ENCODE measurements at regions not wholly inside any gene's neighbourhood (a gene's known extent, or its start where the extent isn't known, plus 50 kb on each side); places are given as distances from the start of the nearest gene placed in this dataset.
A peak's percentile ranks its signal among the peaks of the same experiment; 100 is the strongest.

GRCh38 chr1:8115031-8115768 lies 89.1 kb upstream of the ERRFI1 start (continued):
- no peak for TF ChIP-seq RAD21 (IDR thresholded peaks at IDR 0.05; ENCODE audit: low read length)

GRCh38 chr1:8113262-8114220 lies 87.4 kb upstream of the ERRFI1 start:
- Histone ChIP-seq H3K36me3 (ENCODE audit: control insufficient read depth, insufficient read depth, low read length) (no peaks in the 10 kb centered on the region), H2BK5ac (ENCODE audit: low read depth, low read length, poor library complexity, severe bottlenecking) (no peak overlapping the region), H3K4ac (ENCODE audit: low read depth, low read length) (no peak overlapping the region; the same call in 1 of the 2 replicates), H2BK15ac (ENCODE audit: low read depth, low read length) (peak overlapping the region; percentile 63; the same call in 1 of the 3 replicates), H3K9ac (ENCODE audit: low read depth, low read length) (no peak overlapping the region), H4K5ac (ENCODE audit: low read depth, low read length) (no peak overlapping the region), H2BK20ac (ENCODE audit: low read depth, low read length) (no peak overlapping the region), H3K4me2 (ENCODE audit: low read depth, low read length) (no peak overlapping the region), H3K27ac (ENCODE audit: insufficient read depth, low read length) (no peak overlapping the region), H3K9me3 (ENCODE audit: control insufficient read depth, insufficient read depth, low read length) (peaks cover 5% of the 10 kb centered on the region; the same call in 1 of the 2 replicates), H4K20me1 (ENCODE audit: insufficient read depth, low read length) (no peaks in the 10 kb centered on the region), H3K9me1 (ENCODE audit: insufficient read depth, low read length) (peaks cover 19% of the 10 kb centered on the region), H3K4me3 (ENCODE audit: insufficient read depth, low read depth, low read length) (no peak overlapping the region), H3K27me3 (ENCODE audit: control insufficient read depth, insufficient read depth, low read length) (no peaks in the 10 kb centered on the region), H3K79me1 (ENCODE audit: low read depth in 1 of 2, low read length in 2 of 2) (no peaks in the 10 kb centered on the region), H4K8ac (ENCODE audit: low read depth in 2 of 2, low read length in 2 of 2) (peak overlapping the region; percentile 35 to 66), H3K23ac (ENCODE audit: low read depth, low read length) (no peak overlapping the region), H2BK120ac (ENCODE audit: low read depth, low read length) (peak overlapping the region; percentile 39; the same call in 1 of the 2 replicates), H3K18ac (ENCODE audit: low read depth, low read length) (peak overlapping the region; percentile 10; the same call in 1 of the 2 replicates), H4K91ac (ENCODE audit: insufficient read depth, low read depth, low read length) (peak overlapping the region; percentile 60), H3K14ac (replicated peaks; ENCODE audit: low read depth, low read length) (no peak overlapping the region), H2AFZ (replicated peaks; ENCODE audit: low read length, poor library complexity) (no peak overlapping the region), H2AK9ac (replicated peaks; ENCODE audit: low read depth, low read length, poor library complexity) (no peak overlapping the region), H3K56ac (ENCODE audit: extremely low read depth, insufficient read depth, low read length) (no peak overlapping the region), H3K4me1 (ENCODE audit: control insufficient read depth, insufficient read depth, low read length) (peaks cover 20% of the 10 kb centered on the region), H2AK5ac (ENCODE audit: low read depth, low read length) (peak overlapping the region; percentile 56)
- in situ Hi-C loops (cut with MboI; ENCODE audit: low sequenced_read_pairs) (no loop called here), dilution Hi-C loops (cut with HindIII; ENCODE audit: low sequenced_read_pairs, unreplicated experiment) (no loop called here), intact Hi-C loops (cut with micrococcal nuclease) (no loop called here)
- no peak for TF ChIP-seq MAFK (IDR thresholded peaks at IDR 0.05; ENCODE audit: low read depth, low read length)
- no peak for TF ChIP-seq POLR2A (IDR thresholded peaks at IDR 0.05; ENCODE audit: low read depth, low read length)
- TF ChIP-seq, protein P1, sequence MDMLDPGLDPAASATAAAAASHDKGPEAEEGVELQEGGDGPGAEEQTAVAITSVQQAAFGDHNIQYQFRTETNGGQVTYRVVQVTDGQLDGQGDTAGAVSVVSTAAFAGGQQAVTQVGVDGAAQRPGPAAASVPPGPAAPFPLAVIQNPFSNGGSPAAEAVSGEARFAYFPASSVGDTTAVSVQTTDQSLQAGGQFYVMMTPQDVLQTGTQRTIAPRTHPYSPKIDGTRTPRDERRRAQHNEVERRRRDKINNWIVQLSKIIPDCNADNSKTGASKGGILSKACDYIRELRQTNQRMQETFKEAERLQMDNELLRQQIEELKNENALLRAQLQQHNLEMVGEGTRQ (IDR thresholded peaks at IDR 0.05; ENCODE audit: low read depth, low read length): no peak
- POLR2A ChIA-PET (ENCODE audit: unreplicated experiment): no interaction called here
- WGBS, 2 experiments (ENCODE audit: extremely low coverage in 2 of 2, insufficient read length in 1 of 2): no CpG with 5 or more reads among the region's 17 CpGs
- no TSS peak for BruUV-seq (replicated peaks)
- no peak for ATAC-seq (ENCODE audit: low read depth)
- CTCF ChIA-PET: no interaction called here
- DNase-seq: no peak
